Pancreas (tissue), 10 donors: ENCODE measurements at regions not wholly inside any gene's neighbourhood (a gene's known extent, or its start where the extent isn't known, plus 50 kb on each side); places are given as distances from the start of the nearest gene placed in this dataset.

Experiments
- ATAC-seq, 4 donors: fragments of 200-7000 bp; cut with Tn5 transposase; one replicate each; pipeline versions ENCODE4 v1.8.0 to v1.9.1; 2020; ENCODE audit warnings: mild to moderate bottlenecking in 4 of 4, moderate library complexity in 4 of 4
- DNase-seq, 6 donors: peaks; one replicate each; pipeline ENCODE4 v3.0.0-alpha.2; 2020
- FAIRE-seq: peaks from 2 replicates; lab custom pipeline; 2012; peaks lifted over from hg19 to GRCh38; lab: Jason Lieb, UNC
- H3K27ac ChIP-seq, 4 donors: fragments of 200-600 bp; sonication (generic); 1 replicate in 3 of 4; 2 replicates in 1 of 4; pipeline versions ENCODE4 v1.5.0 to v1.8.0; 2020
- H3K27me3 ChIP-seq, 4 donors: fragments of 200-600 bp; one replicate each; pipeline ENCODE4 v1.8.0; 2021
- H3K36me3 ChIP-seq, 3 donors: fragments of 200-600 bp; sonication (generic) in 1 of 3; one replicate each; pipeline versions ENCODE4 v1.5.0 to v1.8.0; 2020 to 2021
- H3K4me1 ChIP-seq, 3 donors: fragments of 200-600 bp; one replicate each; pipeline ENCODE4 v1.8.0; 2021
- H3K4me3 ChIP-seq, 4 donors: fragments of 200-600 bp; sonication (generic) in 2 of 4; one replicate each; pipeline versions ENCODE4 v1.5.0 to v1.8.0; 2020 to 2021
- H3K9me3 ChIP-seq, 4 donors: fragments of 200-600 bp; one replicate each; pipeline ENCODE4 v1.8.0; 2021
- CTCF ChIP-seq, 4 donors: fragments of 200-600 bp; sonication (generic) in 3 of 4; IDR thresholded peaks; one replicate each; pipeline versions ENCODE4 v1.5.0 to v1.8.0; 2021; ENCODE audit warnings: antibody characterized with exemption in 4 of 4
- WGBS, 2 donors: extraction: QIAGEN DNeasy Blood & Tissue Kit; methylation state at CpG; one replicate each; pipeline ENCODE4 v1.1.7; 2013; 5-methylcytosine and 5-hydroxymethylcytosine counted together
- intact Hi-C, 3 donors: fragments of 100-400 bp; cut with DNase I; formaldehyde crosslinking; loops; one replicate each; pipeline versions ENCODE4 v1.11.1 to v1.14.2; 2022
- donor health status: healthy with polysubstance abuse.
- donor health status: DM: no; HTN: no; CAD: no; lungs with moderate emphysema.
- donor health status: DM: no; HTN: no; CAD: no.
- donor health status: control.
- donor health status: control.
- donor health status: Bipolar disorder and iron deficiency.
- donor health status: DM: yes; HTN: yes; CAD: no.
- donor health status: DM: no; HTN: no; CAD: no.
- donor health status: DM: no; HTN: no; CAD: no.
- donor health status: DM: yes; HTN: yes; CAD: no.

GRCh38 chr21:19981938-19982337 is 1016.3 kb upstream of the NCAM2 start:
- no peak for TF ChIP-seq CTCF (IDR thresholded peaks at IDR 0.05)
- Histone ChIP-seq H3K9me3 (no peaks in the 10 kb centered on the region), H3K4me3 (no peak overlapping the region), H3K27me3 (no peaks in the 10 kb centered on the region), H3K36me3 (no peaks in the 10 kb centered on the region), H3K27ac (no peak overlapping the region), H3K4me1 (no peaks in the 10 kb centered on the region)
- WGBS, 2 donors: 83 to 86% methylated on average over 4 of the region's 4 CpGs
- DNase-seq: no peak
- intact Hi-C loops: no loop called here
- FAIRE-seq: no peak
- ATAC-seq: no peak

GRCh38 chr21:19986396-19986795 is 1011.8 kb upstream of the NCAM2 start:
- no peak for ATAC-seq
- Histone ChIP-seq H3K4me1 (no peaks in the 10 kb centered on the region), H3K36me3 (no peaks in the 10 kb centered on the region), H3K27ac (no peak overlapping the region), H3K9me3 (no peaks in the 10 kb centered on the region), H3K27me3 (no peaks in the 10 kb centered on the region), H3K4me3 (no peak overlapping the region)
- DNase-seq: no peak
- FAIRE-seq: no peak
- TF ChIP-seq CTCF (IDR thresholded peaks at IDR 0.05): no peak
- intact Hi-C loops: no loop called here
- 94 to 100% methylated on average over 2 of the region's 2 CpGs for WGBS, 2 donors

- H3K27ac ChIP-seq: no peak overlapping the region
- no peak for DNase-seq
- no peaks in the 10 kb centered on the region for H3K9me3 ChIP-seq
- WGBS, 2 donors: 43 to 58% methylated on average over 4 of the region's 4 CpGs
- intact Hi-C loops: no loop called here
- no peak for FAIRE-seq
- no peak for ATAC-seq
- no peaks in the 10 kb centered on the region for H3K4me1 ChIP-seq
- no peaks in the 10 kb centered on the region for H3K27me3 ChIP-seq
- no peak for TF ChIP-seq CTCF (IDR thresholded peaks at IDR 0.05)
- no peak overlapping the region for H3K4me3 ChIP-seq
- no peaks in the 10 kb centered on the region for H3K36me3 ChIP-seq
Measured at GRCh38 chr21:19987671-19988070, 1010.5 kb upstream of the NCAM2 start.

- TF ChIP-seq CTCF (IDR thresholded peaks at IDR 0.05): no peak
- no peak for ATAC-seq
- DNase-seq: no peak
- Histone ChIP-seq H3K27ac (no peak overlapping the region), H3K27me3 (no peaks in the 10 kb centered on the region), H3K36me3 (no peaks in the 10 kb centered on the region), H3K9me3 (no peaks in the 10 kb centered on the region), H3K4me3 (no peak overlapping the region), H3K4me1 (no peaks in the 10 kb centered on the region)
- intact Hi-C loops: no loop called here
- no peak for FAIRE-seq
Measured at GRCh38 chr21:19992540-19992939, 1005.7 kb upstream of the NCAM2 start.

- Histone ChIP-seq H3K36me3 (no peaks in the 10 kb centered on the region), H3K27ac (no peak overlapping the region), H3K4me1 (no peaks in the 10 kb centered on the region), H3K9me3 (no peaks in the 10 kb centered on the region), H3K4me3 (no peak overlapping the region), H3K27me3 (no peaks in the 10 kb centered on the region)
- intact Hi-C loops: no loop called here
- FAIRE-seq (no peak), ATAC-seq (no peak), DNase-seq (no peak)
- 84 to 85% methylated on average over 4 of the region's 4 CpGs for WGBS, 2 donors
- TF ChIP-seq CTCF (IDR thresholded peaks at IDR 0.05): no peak
Measured at GRCh38 chr21:19993268-19993667, 1004.9 kb upstream of the NCAM2 start.
